IPS-NIHi7 (cell line): ENCODE measurements at regions not wholly inside any gene's neighbourhood (a gene's known extent, or its start where the extent isn't known, plus 50 kb on each side); places are given as distances from the start of the nearest gene placed in this dataset.

Experiments
- DNase-seq: peaks from one replicate; pipeline ENCODE4 v3.0.0; 2012; ENCODE audit warnings: mixed read lengths; ENCODE audit errors: extremely low spot score

DNA sequence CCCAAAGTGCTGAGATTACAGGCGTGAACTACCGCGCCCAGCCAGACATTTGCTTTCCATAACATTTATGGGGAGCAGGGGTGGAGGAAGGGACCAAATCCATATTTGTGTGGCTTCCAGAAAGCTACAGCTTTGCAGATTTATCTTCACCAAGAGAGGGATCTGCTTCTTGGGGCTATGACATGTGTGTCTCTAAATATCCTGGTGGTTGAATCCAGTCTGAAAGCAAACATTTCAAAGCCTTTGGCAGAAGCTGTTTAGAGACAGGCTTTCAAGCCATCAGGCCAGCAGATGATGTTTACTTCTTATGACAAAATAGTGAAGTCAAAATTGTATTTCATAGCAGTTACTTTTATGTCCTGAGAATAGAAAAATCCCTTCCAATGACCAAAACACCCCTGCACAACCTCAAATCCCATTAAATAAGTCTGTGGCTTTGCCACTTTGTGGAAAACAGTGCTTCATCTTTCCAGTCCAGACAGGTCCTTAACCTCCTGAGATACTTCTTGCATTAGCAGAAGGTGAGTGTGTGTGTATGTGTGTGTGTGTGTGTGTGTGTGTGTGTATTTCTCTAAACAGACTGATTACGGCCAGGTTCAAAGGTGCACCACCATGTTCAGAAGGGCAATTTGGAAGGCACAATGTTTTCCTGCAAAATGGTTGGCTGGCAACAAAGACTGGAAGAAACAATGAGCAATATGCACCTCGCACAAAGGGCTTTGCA, 191.4 kb upstream of the LRIG1 start:
- no peak for DNase-seq

DNA sequence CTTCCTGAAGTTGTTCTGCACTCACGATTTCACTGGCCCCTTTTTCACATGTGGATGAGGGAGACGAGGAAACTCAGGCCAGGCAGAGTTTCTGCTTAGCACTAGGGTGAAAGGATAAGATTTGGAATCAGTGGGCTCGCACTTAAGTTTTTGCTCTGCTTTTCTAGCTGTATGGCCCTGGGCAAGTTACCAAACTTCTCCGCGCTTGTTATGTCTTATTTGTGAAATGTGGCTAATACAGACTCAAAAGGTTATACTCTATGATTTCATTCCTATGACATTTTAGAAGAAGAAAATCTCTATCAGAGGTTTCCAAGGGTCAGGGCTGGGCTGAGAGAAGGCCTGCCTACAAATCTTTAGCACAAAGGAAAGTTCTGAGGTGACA, 191.9 kb upstream of the LRIG1 start:
- DNase-seq = no peak

DNA sequence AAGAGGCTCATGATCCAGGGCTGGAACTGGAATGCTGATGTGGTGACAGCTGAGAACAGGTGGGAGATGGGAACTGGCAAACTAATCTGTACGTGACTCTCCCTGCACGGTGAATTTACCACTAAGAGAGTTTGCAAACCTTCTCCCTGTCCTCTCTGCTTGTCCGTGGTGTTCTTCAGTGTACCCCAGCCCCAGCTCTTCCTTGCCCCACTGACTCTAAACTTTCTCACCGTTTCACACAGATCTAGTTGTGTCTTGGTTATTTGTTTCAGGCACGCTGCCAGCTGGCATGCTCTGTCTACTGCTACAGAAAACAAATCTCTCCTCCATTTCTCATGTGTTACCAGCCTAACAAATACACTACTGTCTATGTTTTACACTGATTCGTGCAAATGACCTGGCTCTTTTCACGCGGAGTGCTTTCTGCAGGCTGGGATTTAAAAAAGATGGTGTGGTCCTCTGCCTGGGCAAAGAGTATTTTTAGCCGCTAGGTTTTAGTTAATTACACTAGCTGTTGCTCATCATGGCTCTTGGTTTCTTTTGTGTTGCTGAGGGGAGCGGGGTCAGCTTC, 192.7 kb upstream of the LRIG1 start:
- no peak for DNase-seq

DNA sequence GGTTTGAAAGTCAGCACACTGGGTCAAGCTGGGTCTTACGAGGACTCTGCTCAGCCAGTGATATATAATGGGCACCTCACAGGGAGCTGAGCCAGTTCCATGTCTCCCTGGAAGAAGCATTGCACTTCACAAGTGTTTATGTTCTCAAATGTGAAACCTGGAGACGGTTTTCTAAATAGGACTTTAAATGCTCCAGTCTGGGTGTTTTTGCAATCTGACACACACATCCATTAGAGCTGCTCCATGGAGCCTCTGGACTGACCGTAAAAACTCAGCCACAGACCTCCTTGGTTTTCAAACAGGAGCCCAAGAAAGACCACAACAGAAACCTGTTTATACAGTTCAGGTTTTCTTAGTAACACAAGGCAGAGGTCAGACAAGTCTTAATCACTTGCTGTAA, 201.3 kb upstream of the LRIG1 start:
- no peak for DNase-seq

DNA sequence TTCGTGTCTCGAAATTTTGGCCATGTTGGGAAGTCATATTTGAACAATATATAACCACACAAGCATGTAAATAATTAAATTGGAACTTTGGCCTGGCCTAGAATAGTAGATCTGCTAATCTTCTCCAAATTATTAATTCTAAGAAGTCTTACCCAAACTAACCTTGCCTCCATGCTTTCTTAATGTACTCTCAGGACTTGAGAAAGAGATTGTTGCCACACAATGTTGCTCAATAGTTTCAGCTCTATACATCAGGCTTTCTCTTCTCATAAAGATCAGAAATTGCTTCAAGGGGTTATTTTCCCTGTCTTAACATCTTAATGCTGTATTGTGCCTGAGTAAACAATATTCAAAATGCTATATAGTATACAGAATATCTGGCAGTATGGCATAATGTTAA, 202.7 kb upstream of the LRIG1 start:
- no peak for DNase-seq

DNA sequence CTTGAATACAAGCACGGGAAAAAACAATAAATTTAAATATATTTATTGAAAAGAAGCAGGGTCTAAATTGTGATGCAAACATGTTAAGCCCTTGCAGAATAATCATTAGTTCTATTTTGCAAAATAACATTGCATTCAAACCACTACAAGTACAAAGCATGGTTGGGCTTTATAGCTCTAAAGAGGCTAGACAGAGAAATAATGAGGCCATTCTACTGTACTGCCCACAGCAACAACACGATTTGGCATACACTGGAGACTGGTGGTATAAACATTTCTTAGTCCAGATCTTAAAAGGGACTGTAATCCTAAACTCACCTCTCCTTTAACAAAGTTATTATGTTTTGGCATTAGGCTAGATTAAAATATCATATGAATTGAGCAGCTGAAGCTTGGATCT, 204.3 kb upstream of the LRIG1 start:
- DNase-seq = no peak

DNA sequence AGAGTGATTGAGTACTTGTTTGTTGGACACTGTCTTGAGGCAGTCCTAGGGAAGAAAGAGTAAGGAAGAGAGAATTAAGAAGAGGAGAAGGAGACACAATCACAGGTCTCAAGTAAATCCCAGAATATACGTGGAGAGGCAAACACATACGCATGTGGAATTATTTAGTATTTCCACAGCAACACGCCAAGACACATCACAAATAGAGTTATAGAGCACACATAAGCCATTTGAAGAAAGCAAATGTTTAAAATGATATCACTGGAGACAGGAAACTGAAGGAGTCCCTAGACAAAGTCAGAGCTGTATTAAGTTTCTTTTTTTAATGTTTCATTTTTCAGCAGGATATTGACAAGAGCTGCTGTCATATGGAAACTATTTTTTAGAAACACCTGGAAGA, 206.1 kb upstream of the LRIG1 start:
- DNase-seq = no peak

DNA sequence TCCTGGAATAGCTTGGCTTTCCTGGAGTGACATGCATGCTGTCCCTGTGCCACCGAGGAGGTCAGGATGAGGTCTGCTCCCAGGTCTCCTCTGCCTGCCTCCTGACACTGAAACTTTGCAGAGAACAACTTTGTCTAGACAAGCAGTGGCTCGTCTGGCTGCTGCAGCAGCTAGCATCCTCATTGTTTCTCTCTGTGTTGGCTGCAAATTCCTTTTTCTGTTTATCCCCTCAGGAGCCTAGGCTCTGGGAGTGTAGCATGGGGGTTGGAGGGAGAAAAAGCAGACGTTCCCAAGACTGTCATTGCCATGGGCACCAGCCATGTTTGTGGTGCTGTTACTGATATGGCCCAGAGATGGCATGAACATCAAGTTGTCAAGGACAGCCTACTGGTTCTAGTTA, 208.7 kb upstream of the LRIG1 start:
- DNase-seq = no peak

DNA sequence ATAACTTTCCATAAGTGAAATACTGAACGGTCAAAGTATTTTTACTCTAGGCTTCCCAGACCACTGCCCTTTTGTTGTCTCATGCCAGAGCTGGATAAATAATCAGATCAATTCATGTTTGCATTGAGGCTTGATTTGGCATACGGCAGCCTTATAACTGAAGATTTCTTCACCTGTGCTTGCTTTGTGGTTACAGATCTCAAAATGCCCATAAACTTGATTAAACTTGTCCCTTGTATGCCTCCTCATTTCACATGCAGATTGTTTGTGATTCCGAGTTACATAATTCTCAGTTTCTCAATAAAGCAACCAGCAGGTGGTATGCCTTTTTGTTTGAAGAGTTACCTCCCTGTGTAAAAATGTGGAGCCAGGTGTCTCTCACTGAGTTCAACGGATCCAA, 211.4 kb upstream of the LRIG1 start:
- DNase-seq = no peak

DNA sequence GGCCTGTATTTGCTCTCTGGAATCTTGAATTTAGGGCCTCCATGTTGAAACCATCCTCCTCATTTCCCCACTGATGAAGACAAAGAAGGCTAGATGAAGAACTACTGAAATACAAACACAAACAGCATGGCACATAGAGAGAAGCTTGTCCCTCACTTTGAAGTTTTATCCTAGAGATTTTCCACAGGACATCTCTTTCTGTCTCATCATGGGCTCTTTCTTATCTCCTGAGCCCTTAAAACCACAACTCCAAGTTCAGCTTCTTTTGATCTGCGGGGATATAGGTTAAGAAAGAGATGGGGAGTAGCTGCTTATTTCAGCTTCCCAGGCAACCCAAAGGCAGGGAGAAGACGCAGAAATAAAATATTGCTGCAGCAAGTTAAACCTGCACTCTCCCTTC, 213.1 kb upstream of the LRIG1 start:
- DNase-seq = no peak

DNA sequence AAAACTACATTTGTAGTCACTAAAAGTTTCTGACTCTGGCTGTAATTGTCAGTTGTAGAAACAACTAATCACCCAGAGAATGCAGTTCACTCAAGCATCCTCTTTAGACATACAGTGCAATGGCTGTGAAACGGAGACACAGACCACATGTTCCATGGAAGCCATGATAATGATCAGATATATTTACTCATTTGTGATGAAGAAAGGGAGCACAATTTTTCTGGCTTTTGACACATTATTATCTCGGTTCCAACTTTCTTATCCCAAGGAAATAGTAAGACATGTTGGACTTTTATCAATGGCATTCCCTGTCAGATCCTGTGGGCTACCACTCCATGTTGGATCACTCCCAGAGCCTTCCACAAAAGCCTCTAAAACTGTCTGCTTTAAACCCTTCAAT, 215.0 kb upstream of the LRIG1 start:
- no peak for DNase-seq

DNA sequence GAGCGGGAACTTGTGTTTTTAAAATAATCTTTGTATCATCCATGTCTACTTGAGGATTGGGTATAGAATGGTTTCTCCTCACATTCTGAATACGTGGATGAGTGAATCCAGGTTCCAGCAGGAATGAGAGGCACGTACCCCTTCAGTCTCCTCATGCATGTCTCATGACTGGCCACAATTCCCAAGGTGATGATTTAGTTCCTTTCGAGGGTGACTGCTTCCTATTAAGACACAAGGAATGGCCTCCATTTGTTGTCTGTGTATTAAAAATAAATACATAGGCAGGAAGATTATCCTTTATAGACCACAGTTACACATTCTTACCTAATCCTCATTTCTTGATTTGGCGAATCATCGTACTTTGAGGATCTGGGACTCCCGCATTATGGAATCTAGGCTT, 217.0 kb upstream of the LRIG1 start:
- no peak for DNase-seq

DNA sequence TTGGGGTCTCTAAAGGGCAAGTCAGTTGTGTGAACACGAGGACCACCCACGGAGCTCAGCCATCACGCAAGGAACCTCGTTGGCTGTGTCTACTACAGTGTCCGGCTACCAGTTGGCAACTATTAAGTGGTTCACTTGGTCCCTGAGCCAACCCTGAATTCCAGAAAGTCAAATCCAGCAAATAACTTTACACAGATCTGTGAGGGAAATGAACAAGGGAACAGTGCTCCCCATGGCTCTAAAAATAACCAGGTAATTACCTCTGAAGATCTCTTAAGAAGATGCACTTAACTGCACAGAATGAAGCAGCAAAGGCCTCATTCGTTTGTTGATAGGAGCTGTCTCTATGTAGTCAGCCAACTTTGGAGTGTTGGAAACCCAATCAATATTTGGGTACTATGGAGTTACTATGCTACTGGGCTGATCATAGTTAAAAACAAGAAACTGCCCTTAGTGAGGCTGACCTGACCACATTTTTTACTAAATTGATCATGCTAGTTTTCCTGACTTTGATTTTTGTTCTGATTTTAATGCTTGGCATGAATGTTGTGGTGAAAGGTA, 219.1 kb upstream of the LRIG1 start:
- no peak for DNase-seq

DNA sequence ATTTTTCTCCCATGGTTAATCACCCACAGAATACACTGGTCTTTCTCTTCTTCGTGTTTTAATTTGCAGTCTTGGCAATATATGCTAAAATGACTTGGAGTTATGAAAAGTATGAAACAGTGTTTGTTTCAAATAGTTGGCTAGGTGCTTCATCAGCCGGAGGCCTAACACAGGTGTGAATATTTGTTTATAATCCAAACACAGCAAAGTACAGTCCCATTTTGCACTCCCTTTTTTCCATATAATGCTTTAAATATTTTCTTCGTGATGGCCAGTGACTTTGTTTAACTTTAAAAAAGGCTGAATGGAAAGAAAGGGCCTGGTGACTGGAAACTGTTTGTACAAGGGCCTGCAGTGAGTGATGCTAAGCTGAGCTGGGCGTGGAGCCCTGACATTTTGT, 219.7 kb upstream of the LRIG1 start:
- DNase-seq = no peak

DNA sequence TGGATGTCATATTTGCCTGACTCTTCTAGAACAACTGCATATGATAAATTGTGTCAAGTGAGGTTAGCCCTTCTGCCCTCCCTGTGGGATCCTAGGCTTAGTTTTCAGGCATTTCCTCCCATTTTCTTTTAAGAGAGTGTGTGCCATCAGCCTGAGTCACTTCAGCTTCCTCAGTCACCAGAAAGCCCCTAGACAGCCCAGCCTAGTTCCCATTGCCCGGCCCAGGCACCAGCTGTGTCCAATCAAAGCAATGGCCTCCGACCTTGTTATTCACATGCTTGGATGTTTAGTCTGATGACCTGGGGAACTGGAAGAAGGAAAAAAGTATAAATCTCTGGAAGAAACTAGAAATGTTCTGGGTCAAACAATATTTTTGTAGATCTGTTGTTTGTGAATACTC, 221.9 kb upstream of the LRIG1 start:
- peak; percentile 31 for DNase-seq

DNA sequence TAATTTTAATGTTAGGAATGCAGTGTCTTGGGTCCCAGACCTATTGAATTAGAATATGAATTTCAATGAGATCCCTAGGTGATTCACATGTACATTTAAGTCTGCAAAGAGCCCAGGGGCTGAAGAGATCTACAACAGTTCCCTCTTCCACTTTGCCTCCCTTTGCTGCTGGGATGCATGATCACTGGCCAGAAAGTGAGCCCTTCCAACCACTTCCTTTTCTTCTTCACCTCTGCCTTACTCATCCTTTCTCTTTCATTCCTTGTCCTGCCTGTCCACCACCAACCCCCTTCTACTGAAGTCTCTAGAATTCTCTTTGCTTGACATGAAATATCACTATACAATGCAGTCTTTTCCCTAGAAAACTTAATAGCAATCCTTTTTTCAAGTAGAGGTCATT, 222.4 kb upstream of the LRIG1 start:
- DNase-seq = no peak

DNA sequence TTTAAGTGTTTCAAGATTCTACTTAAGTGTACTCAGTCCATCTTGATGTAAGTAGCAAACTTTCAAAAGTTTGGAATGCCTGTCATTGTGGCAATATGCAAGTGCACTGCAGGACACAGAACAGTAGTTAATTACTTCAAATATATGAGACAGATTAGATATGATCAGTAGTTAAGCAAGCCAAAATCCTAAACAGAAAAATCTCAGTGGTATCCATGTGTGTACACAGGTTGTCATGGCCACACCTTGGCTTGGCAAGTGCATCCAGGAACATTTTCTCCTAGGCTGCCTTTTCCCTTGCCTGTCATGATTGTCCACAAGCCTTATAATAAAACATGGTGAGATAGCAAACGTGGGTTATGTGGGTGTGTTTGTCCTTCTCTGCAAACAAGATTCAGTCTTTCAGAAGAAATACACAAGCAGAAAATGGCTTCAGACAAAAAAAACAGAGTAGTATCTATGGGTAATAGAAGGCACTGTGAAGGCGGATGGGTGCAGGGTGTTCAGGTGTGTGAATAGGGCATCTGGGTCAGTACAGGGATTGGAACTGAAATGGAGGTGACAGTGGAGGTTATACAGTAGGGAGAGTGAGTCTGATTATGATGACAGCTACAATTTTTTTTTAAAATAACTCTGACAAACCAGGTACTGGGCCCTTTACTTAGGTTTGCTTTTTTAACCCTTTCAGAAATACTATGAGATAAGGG, 229.0 kb upstream of the LRIG1 start:
- no peak for DNase-seq

DNA sequence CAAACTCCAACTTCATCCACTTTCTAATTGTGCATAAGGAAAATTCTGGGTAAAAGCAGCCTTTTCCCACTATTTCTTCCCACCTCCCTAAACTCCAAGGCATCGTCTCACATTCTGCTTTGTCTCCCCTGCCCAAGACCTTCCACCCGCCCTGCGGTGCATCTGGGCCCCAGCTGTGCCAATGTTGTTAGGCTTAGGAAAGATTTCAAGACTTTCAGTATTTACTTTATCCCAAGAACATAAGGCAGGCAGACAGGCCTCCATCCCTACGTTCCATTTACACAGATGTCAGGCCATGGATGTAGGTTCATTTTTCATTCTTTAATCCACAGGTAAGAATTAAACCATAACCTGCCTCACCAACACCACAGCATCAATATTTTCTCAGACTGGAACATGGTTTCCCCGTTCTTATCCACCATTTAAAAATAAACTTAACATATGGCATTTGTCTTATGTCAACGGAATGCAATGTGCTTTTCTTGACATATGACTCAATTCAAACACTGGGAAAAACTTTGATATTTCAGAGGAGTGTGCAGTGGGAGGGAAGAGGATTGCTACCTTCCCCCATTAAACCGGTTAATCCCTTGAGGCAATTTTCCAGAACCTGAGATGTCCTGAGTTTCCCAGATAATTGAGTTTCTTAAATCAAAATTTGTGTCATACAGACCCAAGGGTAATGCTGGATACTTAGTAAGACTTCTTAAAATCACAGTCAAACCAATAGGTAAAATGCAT, 238.0 kb upstream of the LRIG1 start:
- DNase-seq = no peak

DNA sequence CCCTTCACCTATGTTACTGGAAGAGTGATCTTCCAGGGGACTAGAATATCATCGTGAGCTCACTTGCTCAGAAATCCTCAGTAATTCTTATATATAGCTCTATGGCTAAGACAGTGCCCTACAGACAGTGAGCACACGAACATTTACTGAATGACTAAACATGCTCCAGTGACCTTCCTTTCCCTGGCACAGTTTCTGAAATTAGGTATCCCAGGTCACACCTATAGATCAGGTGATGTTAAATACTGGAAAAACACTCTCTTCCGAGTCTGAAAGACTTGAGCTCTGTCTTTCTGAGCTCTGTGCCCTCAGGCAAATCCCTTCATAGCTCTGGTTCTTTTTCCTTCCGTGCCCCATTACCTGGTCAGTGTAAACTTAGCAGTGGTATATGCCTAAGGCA, 239.4 kb upstream of the LRIG1 start:
- no peak for DNase-seq

DNA sequence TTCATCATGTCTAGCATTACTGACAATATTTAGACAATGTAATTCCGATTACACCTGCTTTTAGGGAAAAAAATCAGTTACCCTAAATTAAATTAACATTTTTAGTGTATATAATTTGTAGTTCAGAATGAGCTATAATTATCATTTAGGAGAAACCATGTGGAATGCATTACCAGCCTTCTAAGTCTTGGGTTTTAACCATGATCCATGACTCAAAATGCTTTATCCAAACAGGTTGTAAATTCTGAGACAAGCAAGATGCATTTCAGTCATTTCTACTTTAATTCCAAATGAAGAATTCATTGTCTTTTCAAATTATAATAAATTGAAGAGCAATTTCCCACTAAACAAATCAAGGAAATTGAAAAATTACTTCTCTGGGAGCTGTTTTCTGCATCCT, 243.7 kb upstream of the LRIG1 start:
- no peak for DNase-seq

DNA sequence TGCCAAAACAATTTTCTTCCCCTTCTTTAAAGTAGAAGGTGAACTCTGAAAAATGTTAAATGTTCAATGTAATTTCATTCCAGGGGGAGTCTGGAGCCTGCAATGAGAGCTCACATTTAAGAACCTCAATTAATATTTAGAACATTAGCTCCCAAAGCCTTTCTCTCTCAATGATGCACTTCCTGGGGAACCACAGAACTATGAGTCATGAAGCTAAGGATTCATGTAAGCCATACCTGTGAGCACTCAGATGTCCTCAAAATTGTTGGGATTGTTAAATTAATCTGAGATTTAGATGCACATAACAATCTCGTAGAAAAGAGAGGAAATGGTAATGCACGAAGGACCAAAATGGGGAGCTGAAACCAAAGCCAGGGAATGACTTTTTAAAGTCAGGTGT, 244.2 kb upstream of the LRIG1 start:
- DNase-seq = no peak

DNA sequence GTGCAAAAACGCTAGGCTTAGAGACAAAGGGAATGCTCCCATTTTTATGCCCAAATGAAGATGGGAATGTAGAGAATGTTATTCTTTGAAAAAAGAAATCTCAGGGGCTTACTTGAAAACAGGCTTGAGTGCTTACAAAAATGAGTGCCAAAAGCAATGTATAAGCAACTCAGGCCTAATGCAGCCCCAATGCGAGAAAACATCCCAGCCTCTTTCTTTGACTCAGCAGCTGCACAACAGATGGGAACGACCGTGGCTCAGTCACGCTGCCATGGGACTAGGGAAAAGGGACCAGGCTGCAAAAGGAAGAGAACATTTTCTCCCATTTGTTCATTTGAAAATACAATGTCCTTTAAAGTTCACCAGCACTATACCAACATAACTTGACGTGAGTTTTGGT, 246.4 kb upstream of the LRIG1 start:
- DNase-seq = no peak
